HG02642 (cell line): ENCODE measurements at regions not wholly inside any gene's neighbourhood (a gene's known extent, or its start where the extent isn't known, plus 50 kb on each side); places are given as distances from the start of the nearest gene placed in this dataset.
"Not testable (repeated sequence)": the region's sequence is repeated elsewhere in the genome, so short reads cannot be mapped to it uniquely, and the experiment has no call there.

Experiments used
- ATAC-seq: cut with Tn5 transposase; IDR thresholded peaks from one replicate; pipeline ENCODE4 v1.9.1; 2021; ENCODE audit warnings: mild to moderate bottlenecking; ENCODE audit not compliant: unreplicated experiment, poor library complexity

DNA sequence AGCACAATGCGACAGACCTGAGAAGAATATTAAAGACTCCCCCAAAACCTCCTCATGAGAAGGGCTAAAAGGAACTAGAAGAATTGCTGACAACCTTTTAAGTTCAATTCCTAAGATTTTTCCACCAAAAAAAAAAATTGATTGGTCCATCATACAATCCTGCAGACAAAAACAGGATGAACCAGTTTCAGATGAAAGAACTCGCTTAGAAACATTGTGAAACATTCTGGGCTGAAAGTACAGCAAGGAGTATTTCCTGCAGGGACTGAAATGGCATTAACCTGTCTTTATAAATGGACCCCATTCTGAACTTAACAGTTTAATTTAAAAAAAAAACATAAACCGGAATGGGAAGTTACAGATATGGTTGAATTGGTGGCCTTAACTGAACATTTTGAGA lies 96.0 kb upstream of the FAM174B start:
- ATAC-seq: no peak

DNA sequence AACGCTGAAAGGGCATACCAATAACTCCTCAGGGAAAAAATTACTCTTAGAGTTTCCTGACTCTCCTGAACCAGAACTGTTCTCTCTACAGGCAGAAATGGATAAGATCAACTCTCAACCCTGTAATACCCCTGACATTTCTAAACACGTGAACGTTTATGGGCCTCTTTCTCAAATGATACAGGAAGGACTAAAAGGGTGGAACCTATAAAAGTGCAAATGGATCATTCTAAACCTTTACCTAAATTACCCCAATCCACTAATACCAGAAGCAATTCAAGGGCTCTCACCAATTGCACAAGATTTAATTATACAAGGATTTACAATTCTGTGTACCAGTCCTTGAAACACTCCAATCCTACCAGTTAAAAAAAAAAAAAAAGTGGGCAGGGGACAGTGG lies 98.0 kb upstream of the FAM174B start:
- no peak for ATAC-seq

DNA sequence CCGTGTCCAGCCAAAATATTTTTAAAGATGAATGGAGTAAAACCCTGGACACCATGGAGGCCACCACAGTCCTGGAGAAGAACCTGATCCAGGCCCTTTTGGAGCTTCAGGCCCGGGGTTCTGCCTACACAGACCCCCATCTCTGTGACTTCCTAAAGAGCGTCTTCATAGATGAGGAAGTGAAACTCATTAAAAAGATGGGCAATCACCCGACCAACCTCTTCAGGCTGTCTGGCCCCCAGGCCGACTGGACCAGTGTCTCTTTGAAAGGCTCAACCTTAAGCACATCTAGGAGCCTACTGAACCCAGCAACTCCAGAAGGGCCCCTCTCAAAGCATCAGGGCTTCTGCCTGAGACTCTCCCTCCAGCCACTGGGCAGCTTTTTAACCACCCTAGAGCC lies 107.9 kb upstream of the FAM174B start:
- no peak for ATAC-seq

DNA sequence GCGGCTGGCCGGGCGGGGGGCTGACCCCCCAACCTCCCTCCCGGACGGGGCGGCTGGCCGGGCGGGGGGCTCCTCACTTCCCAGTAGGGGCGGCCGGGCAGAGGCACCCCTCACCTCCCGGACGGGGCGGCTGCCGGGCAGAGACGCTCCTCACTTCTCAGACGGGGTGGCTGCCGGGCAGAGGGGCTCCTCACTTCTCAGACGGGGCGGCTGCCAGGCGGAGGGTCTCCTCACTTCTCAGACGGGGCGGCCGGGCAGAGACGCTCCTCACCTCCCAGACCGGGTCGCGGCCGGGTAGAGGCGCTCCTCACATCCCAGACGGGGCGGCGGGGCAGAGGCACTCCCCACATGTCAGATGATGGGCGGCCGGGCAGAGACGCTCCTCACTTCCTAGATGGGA lies 112.6 kb upstream of the FAM174B start:
- ATAC-seq: not testable (repeated sequence)

DNA sequence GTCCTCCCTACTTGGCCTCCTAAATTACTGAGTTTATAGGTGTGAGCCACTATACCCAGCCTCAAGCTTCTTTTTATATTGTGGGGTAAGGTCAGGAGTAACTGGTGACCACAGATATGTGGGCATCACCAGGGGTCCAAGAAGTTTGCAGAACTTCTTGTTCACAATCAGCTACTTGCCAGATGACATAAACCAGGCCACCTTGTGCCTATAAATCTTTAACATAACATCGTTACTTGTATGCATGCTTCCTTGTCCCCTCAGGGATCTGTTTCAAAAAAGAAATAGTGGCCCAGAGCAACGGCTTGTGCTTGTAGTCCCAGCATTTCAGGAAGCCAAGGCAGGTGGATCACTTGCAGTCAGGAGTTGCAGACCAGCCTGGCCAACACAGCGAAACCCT lies 115.1 kb upstream of the FAM174B start:
- no peak for ATAC-seq

DNA sequence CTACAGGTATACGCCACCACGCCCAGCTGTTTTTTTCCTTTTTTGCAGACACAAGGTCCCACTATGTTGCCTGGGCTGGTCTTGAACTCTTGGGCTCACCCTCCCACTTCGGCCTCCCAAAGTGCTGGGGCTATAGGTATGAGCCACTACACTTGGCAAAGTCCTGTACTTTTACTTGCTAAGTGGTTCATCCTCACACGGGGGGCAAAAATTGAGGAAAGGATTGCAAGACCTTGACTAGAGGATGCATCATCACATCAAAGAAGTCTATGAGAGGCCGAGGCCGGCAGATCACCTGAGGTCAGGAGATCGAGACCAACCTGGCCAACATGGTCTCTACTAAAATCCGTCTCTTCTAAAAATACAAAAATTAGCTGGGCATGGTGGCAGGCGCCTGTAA lies 116.5 kb upstream of the FAM174B start:
- ATAC-seq: no peak

DNA sequence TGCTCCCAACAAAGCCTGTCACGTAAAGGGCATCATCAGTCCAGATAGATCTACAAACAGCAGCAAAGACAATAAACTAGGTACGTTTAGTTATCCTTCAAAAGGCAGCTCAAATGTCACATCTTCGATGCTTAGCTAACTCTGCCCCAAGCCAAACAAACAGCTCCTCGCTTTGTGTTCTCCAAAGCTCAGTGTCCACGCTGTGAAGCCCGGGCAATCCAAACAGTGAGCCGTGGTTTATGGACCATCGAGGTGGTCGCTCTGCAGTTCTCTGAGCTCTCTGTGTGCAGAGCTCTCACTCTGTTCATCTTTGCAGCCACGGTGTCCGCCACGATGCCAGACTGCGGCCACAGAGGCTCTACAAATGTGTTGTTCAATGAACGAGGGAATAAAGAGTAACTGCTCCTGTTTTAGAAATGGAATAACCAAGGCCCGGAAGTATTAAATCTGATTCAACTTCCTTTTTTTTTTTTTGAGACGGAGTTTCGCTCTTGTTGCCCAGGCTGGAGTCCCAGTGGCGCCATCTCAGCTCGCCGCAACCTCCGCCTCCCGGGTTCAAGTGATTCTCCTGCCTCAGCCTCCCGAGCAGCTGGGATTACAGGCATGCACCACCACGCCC lies 117.2 kb upstream of the FAM174B start:
- no peak for ATAC-seq

DNA sequence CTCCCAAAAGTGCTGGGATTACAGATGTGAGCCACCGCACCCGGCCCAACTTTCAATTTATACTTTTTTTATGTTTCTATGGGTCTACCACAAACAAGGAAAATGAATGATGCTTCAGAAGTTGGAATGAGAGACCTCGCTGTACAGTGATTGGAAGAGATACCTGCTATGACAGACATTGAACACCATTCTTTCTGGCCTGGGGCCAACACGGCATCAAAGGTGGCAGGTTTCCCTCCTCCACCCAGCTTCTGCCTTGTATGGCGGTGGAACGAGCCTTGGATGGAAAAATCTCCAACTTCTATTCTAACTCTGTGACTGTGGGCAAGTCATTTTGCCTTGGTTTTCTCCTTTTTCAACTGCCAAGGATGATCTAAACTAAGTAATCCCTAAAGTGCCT lies 117.8 kb upstream of the FAM174B start:
- no peak for ATAC-seq

DNA sequence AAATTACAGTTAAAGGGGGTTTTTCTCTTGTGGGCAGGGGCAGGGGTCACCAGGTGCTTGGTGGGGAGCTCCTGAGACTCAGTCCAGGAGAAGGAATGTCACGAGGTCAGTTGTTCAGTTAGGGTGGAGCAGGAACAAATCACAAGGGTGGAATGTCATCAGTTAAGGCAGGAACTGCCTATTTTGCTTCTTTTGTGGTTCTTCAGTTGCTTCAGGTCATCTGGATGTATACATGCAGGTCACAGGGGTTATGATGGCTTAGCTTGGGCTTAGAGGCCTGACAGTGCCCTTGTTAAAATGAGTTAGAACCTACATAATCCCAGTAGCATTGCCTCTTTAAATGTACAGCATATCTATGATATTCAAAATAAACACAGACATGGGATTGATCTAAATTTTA lies 120.2 kb upstream of the CHD2 start:
- no peak for ATAC-seq

DNA sequence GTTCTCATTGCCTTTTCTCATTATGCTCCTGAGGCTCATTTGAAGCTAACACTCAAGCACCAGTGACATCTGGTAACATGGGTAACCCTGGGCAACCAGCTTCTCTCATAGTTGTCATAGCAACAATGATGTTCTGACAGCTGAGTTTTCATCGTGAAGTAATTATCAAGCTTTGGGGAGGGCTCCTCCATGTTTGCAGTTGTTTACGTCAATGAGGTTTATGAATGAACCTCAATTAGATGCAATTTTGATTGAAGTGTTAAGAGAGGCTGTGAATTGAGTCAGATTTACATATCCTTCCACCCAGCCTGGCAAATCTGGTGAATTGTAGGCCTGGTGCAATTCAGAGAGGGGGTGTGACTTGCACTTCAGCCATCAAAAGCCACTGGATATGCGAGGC lies 119.3 kb upstream of the CHD2 start:
- ATAC-seq: no peak

DNA sequence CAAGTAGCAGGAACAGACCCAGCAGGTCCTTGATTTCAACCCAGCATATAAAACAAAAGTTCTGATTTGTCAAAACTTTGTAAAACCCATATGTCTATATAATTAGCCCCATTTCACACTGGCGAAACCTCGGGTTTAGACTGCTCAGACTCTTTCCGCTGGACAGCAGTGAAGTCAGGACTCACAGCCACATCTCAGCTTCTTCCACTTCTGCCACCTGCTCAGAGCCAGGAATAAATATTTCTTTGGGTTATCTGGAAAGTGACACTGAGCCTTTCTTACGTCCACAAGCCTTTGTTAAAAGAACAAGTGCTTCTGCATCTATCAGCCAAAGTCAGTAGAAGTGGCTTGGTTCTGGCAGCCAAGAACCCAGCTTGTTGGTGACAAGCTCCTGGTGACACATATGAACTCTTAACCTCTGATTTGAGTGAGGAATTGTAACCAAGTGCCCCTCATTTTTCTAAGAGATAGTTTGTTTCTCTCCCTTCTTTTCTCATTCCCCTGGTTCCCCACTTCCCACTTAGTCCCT lies 118.1 kb upstream of the CHD2 start:
- ATAC-seq: no peak

DNA sequence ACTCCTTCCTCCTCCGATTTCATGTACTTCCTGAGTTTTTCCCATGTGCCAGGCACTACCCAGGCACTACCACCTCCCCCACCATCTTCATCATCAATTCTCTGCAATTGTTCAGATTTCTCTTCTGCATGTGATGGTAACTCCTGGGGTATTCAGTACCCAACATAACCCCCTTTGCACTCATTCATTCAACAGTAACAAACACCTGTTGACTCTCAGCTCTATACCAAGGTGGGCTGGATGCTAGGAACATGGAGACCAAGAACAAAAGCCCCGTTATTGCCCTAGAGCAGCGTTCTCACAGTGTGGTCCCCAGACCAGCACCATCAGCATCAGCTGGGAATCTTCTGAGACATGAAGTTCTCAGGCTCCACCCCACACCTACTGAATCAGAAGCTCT lies 113.0 kb upstream of the CHD2 start:
- ATAC-seq: no peak

DNA sequence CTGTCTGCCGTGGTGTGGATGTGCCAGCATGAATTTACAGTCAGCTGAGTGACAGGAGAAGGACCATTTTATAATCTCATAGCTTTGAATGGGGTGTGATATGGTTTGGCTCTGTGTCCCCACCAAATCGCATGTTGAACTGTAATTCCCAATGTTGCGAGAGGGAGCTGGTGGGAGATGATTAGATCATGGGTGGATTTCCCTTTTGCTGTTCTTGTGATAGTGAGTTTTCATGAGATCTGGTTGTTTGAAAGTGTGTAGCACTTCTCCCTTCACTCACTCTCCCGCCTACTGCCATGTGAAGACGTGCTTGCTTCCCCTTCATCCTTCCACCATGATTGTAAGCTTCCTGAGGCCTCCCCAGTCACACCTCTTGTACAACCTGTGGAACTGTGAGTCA lies 111.9 kb upstream of the CHD2 start:
- no peak for ATAC-seq

DNA sequence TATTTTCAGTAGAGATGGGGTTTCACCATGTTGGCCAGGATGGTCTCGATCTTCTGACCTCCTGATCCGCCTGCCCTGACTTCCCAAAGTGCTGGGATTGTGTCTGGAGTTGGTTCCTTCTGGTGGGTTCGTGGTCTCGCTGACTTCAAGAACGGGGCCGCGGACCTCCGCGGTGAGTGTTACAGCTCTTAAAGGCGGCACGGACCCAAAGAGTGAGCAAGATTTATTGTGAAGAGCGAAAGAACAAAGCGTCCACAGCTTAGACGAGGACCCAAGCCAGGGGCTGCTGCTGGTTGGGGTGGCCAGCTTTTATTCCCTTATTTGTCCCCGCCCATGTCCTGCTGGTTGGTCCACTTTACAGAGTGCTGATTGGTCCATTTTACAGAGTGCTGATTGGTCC lies 111.3 kb upstream of the CHD2 start:
- ATAC-seq: not testable (repeated sequence)

DNA sequence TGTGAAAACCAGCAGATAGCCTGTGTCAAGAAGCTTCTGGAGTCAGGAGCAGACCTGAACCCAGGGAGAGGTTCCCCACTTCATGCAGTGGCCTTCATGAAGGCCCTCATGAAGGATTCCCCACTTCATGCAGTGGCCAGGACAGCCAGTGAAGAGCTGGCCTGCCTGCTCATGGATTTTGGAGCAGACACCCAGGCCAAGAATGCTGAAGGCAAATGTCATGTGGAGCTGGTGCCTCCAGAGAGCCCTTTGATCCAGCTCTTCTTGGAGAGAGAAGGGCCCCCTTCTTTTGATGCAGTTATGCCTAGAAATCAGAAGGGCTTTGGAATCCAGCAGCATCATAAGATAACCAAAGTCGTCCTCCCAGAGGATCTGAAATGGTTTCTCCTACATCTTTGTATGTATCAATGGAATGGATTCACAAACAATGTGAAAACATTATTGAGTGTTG lies 103.9 kb upstream of the CHD2 start:
- ATAC-seq: no peak

DNA sequence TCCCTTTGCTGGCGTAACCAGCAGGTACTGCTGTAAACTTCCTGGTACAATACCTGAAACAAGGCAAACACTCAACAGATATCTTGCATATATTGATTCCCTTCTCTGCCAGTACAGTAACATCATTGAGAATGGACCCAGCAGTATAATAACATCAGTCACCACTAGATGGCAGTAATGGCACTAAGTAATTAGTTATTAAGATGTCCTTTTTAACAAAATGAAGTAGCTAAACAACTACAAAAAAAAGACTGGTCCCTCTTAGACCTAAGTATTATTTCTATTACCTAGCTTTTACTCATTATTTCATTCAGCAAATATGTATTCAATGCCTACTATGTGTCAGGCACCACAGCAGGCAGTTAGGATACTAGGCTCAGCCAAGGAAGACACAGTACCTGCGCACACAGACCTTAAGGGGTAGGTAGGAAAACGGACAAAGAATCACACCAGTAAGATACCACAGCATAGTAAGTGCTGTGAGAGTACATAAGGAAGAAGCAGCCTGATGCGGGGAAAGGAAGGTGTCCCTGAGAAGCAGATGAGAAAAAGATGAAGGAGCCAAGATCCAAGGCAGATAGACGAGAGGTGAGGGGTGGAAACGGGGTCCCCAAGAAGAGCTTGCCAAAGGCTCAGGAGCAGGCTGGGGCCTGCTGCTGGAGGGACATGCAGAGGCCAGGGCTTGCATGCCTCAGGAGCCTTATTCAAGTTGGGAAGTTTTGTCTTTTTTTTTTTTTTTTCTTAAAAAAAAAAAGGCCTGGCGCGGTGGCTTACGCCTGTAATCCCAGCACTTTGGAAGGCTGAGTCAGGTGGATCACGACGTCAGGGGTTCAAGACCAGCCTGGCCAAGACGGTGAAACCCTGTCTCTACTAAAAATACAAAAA lies 102.7 kb upstream of the CHD2 start:
- ATAC-seq: peak; percentile 63

DNA sequence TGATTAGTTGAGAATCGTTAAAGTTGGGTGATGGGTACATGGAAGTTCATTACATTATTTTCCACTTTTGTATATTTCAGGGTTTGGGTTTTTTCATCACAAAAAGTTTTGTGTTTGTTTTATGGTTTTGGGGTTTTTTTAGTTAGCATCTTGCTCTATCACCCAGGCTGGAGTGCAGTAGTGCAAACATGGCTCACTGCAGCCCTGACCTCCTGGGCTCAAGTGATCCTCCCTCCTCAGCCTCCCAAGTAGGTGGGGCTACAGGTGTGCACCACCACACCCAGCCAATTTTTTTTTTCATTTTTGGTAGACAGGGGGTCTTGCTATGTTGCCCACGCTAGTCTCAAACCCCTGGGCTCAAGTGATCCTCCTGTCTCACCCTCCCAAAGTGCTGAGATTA lies 100.1 kb upstream of the CHD2 start:
- ATAC-seq: no peak

DNA sequence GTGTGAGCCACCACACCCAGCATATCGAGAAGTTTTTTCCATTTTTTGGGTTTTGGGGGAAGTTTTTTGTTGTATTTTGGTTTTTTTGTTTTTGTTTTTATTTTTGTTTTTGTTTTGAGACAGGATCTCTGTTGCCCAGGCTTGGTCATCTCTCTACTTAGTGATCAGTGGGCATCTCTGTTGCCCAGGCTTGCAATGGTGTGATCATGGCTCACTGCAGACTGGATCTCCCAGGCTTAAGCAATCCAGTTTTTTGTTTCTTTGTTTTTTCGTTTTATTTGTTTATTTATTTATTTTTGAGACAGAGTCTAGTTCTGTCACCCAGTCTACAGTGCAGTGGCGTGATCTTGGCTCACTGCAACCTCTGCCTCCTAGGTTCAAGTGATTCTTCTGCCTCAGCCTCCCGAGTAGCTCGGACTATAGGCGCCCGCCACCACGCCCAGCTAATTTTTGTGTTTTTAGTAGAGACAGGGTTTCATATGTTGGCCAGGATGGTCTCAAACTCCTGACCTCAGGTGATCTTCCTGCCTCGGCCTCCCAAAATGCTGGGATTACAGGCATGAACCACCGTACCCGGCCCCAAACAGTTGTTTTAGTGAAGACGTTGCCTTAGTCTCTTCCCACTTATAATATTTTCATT lies 99.6 kb upstream of the CHD2 start:
- ATAC-seq: not testable (repeated sequence)

DNA sequence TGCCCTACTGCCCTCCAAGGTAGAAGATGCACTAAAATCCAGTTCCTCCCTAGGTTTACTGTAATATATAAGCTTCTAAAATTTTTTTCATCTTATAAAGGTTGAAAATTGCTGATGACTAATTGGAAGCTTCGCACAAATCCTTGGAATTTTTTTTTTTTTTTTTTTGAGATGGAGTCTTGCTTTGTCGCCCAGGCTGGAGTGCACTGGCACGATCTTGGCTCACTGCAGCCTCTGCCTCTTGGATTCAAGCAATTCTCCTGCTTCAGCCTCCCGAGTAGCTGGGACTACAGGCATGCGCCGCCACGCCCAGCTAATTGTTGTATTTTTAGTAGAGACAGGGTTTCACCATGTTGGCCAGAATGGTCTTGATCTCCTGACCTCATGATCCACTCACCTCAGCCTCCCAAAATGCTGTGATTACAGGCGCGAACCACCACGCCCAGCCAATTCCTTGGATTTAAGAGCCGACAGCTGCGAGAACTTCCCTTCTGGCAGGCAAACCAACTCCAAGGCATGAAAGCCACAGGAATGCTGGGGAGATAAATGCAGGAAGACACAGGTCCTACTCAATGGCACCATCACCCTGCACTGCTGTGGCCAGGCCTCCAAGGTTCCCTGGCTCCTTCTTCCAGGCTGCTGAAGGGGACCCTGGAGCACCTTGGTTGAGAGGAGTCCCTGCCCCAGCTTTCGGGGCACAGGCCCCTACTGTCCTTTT lies 98.9 kb upstream of the CHD2 start:
- ATAC-seq: not testable (repeated sequence)

DNA sequence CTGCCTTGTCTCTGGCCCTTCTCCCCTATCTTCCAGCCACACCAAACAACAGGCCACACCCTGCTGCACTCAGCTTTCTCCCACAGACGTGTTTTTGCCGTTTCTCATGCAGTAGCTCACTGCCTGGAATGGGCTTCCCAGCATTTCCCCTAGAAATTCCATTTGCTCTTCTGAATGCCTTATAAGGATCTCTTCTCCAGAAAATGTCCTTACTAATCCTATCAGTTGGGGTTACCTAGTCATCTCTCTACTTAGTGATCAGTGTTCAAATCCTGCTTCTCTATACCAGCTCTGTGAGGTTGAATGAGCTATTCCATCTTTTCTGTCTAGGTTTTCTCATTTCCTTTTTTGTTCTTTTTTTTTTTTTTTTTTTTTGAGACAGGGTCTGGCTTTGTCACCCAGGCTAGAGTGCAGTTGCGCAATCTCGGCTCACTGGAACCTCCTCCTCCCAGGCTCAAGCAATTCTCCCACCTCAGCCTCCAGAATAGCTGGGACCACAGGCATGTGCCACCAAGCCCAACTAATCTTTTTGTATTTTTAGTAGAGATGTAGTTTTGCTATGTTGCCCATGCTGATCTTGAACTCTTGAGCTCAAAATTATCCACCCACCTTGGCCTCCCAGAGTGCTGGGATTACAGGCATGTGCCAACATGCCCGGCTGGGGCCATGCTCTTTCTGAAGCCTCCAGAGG lies 98.2 kb upstream of the CHD2 start:
- ATAC-seq: no peak
